SK-N-MC (cell line): ENCODE measurements at regions not wholly inside any gene's neighbourhood (a gene's known extent, or its start where the extent isn't known, plus 50 kb on each side); places are given as distances from the start of the nearest gene placed in this dataset.

ENCODE experiments used
- EZH2 ChIP-seq: fragments of 200-600 bp; sonication (generic); IDR thresholded peaks from one replicate; pipeline ENCODE4 v1.6.1; 2017; ENCODE audit warnings: antibody characterized with exemption
- FOXP2 ChIP-seq: optimal IDR thresholded peaks from 2 replicates; pipeline ENCODE3; 2011; ENCODE audit warnings: mild to moderate bottlenecking, moderate library complexity; ENCODE audit not compliant: insufficient read depth; ENCODE audit errors: extremely low read length, control extremely low read depth
- POLR2AphosphoS5 ChIP-seq: IDR thresholded peaks from 2 replicates; pipeline ENCODE4 v1.6.1; 2012; ENCODE audit warnings: mild to moderate bottlenecking, low read depth, low read length, borderline replicate concordance

DNA sequence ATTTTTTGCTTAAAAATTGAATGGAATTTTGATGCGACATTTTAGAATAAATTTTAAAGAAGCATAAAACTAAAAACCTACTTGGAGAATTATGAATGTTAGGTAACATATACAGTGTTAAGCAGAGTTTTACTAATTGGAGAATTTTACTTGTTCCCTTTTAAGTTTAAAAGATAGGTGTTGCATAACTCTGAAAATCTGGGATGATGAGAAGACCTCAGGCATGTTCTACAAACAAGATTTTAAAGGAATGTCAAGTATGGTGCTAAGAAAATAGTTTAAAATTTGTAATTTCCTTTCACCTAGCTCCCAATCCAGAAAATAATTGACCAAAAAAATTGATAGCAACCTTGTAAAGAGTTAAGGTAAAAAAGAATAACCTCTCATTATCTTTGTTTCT, 135.8 kb downstream of the RFC3 start:
- TF ChIP-seq EZH2 (no peak), POLR2AphosphoS5 (no peak), FOXP2 (no peak)
